ENCODE measurements at regions not wholly inside any gene's neighbourhood (a gene's known extent, or its start where the extent isn't known, plus 50 kb on each side); places are given as distances from the start of the nearest gene placed in this dataset.
"Not testable (repeated sequence)": the region's sequence is repeated elsewhere in the genome, so short reads cannot be mapped to it uniquely, and the experiment has no call there.

- no peak for DNase-seq (ENCODE audit: low read depth in 2 of 2)
Measured at GRCh38 chr1:29597861-29598260, 361.5 kb downstream of the PTPRU start.

- no peak for DNase-seq (ENCODE audit: low read depth in 2 of 2)
Measured at GRCh38 chr1:29593601-29594382, 357.5 kb downstream of the PTPRU start.

GRCh38 chr1:29592731-29593130 lies 356.4 kb downstream of the PTPRU start:
- DNase-seq (ENCODE audit: low read depth in 2 of 2): no peak

- DNase-seq (ENCODE audit: low read depth in 2 of 2): no peak
Measured at GRCh38 chr1:29592261-29592615, 355.9 kb downstream of the PTPRU start.

GRCh38 chr1:29591601-29592260 lies 355.4 kb downstream of the PTPRU start:
- DNase-seq (ENCODE audit: low read depth in 2 of 2): no peak

- no peak for DNase-seq (ENCODE audit: low read depth in 2 of 2)
Measured at GRCh38 chr1:29590583-29591565, 354.6 kb downstream of the PTPRU start.

- DNase-seq (ENCODE audit: low read depth in 2 of 2): not testable (repeated sequence)
Measured at GRCh38 chr1:29589716-29590115, 353.4 kb downstream of the PTPRU start.

- no peak for DNase-seq (ENCODE audit: low read depth in 2 of 2)
Measured at GRCh38 chr1:29586991-29587745, 350.8 kb downstream of the PTPRU start.

- DNase-seq (ENCODE audit: low read depth in 2 of 2): no peak
Measured at GRCh38 chr1:29586215-29586614, 349.9 kb downstream of the PTPRU start.

- no peak for DNase-seq (ENCODE audit: low read depth in 2 of 2)
Measured at GRCh38 chr1:29585656-29586055, 349.3 kb downstream of the PTPRU start.

- DNase-seq (ENCODE audit: low read depth in 2 of 2): no peak
Measured at GRCh38 chr1:29585201-29585600, 348.9 kb downstream of the PTPRU start.

- no peak for DNase-seq (ENCODE audit: low read depth in 2 of 2)
Measured at GRCh38 chr1:29584776-29585175, 348.5 kb downstream of the PTPRU start.

- DNase-seq (ENCODE audit: low read depth in 2 of 2): no peak
Measured at GRCh38 chr1:29584362-29584761, 348.0 kb downstream of the PTPRU start.

GRCh38 chr1:29583727-29584126 lies 347.4 kb downstream of the PTPRU start:
- no peak for DNase-seq (ENCODE audit: low read depth in 2 of 2)

GRCh38 chr1:29581256-29581655 lies 344.9 kb downstream of the PTPRU start:
- DNase-seq (ENCODE audit: low read depth in 2 of 2): no peak

- DNase-seq (ENCODE audit: low read depth in 2 of 2): no peak
Measured at GRCh38 chr1:29579821-29580425, 343.6 kb downstream of the PTPRU start.

- DNase-seq (ENCODE audit: low read depth in 2 of 2): no peak
Measured at GRCh38 chr1:29577512-29577911, 341.2 kb downstream of the PTPRU start.

- no peak for DNase-seq (ENCODE audit: low read depth in 2 of 2)
Measured at GRCh38 chr1:29576510-29576909, 340.2 kb downstream of the PTPRU start.

GRCh38 chr1:29575826-29576225 lies 339.5 kb downstream of the PTPRU start:
- DNase-seq (ENCODE audit: low read depth in 2 of 2): no peak

- DNase-seq (ENCODE audit: low read depth in 2 of 2): no peak
Measured at GRCh38 chr1:29575277-29575676, 339.0 kb downstream of the PTPRU start.

GRCh38 chr1:29574871-29575270 lies 338.5 kb downstream of the PTPRU start:
- no peak for DNase-seq (ENCODE audit: low read depth in 2 of 2)

Data from stimulated activated CD4-positive, alpha-beta T cell treated with anti-CD3 and anti-CD28 coated beads, Interleukin-15, amount 100 ng/mL, for 48 hours (primary cell).